Endodermal cell (in vitro differentiated cells): ENCODE measurements at regions not wholly inside any gene's neighbourhood (a gene's known extent, or its start where the extent isn't known, plus 50 kb on each side); places are given as distances from the start of the nearest gene placed in this dataset.
A peak's percentile ranks its signal among the peaks of the same experiment; 100 is the strongest.

Experiments used
- DNase-seq: peaks from one replicate; pipeline ENCODE4 v3.0.0-alpha.2; 2017
- H3K27ac ChIP-seq: 2 replicates; pipeline ENCODE4 v1.5.1; 2013; ENCODE audit warnings: mild to moderate bottlenecking, low read depth, low read length, moderate library complexity
- H3K27me3 ChIP-seq: 2 replicates; pipeline ENCODE4 v1.6.1; 2013; ENCODE audit warnings: mild to moderate bottlenecking, low read length, moderate library complexity; ENCODE audit not compliant: insufficient read depth, control insufficient read depth, poor library complexity, severe bottlenecking
- H3K36me3 ChIP-seq: 2 replicates; pipeline ENCODE4 v1.7.0; 2013; ENCODE audit warnings: mild to moderate bottlenecking, low read length, moderate library complexity; ENCODE audit not compliant: control insufficient read depth, insufficient read depth
- H3K4me1 ChIP-seq: one replicate; pipeline ENCODE4 v1.7.0; 2013; ENCODE audit warnings: low read length; ENCODE audit not compliant: control insufficient read depth, insufficient read depth
- H3K4me3 ChIP-seq: 2 replicates; pipeline ENCODE4 v1.5.1; 2013; ENCODE audit warnings: mild to moderate bottlenecking, low read length, moderate library complexity
- H3K9ac ChIP-seq: 2 replicates; pipeline ENCODE4 v1.6.1; 2013; ENCODE audit warnings: mild to moderate bottlenecking, low read length, moderate library complexity; ENCODE audit not compliant: poor library complexity, severe bottlenecking; ENCODE audit errors: extremely low read depth
- H3K9me3 ChIP-seq: 2 replicates; pipeline ENCODE4 v1.6.1; 2013; ENCODE audit warnings: mild to moderate bottlenecking, low read length, moderate library complexity; ENCODE audit not compliant: control insufficient read depth
- H3K27ac Mint-ChIP-seq: 2 replicates; pipeline ENCODE4 v1.8.0; 2020; ENCODE audit warnings: mixed read lengths
- H3K27me3 Mint-ChIP-seq: 2 replicates; pipeline ENCODE4 v1.8.0; 2021; ENCODE audit warnings: mild to moderate bottlenecking, mixed read lengths; ENCODE audit not compliant: insufficient read depth
- H3K36me3 Mint-ChIP-seq: 2 replicates; pipeline ENCODE4 v1.8.0; 2020; ENCODE audit warnings: low read depth, mixed read lengths
- H3K4me1 Mint-ChIP-seq: 2 replicates; pipeline ENCODE4 v1.8.0; 2020; ENCODE audit warnings: mixed read lengths
- H3K4me3 Mint-ChIP-seq: 2 replicates; pipeline ENCODE4 v1.8.0; 2020; ENCODE audit warnings: mild to moderate bottlenecking, moderate library complexity, mixed read lengths
- H3K9me3 Mint-ChIP-seq: 2 replicates; pipeline ENCODE4 v1.8.0; 2020; ENCODE audit warnings: mild to moderate bottlenecking, mixed read lengths
- WGBS, 2 experiments: methylation state at CpG; one replicate each; pipeline versions ENCODE4 v1.1.5 to v1.1.7; 2013; ENCODE audit warnings: missing lambda C conversion rate in 2 of 2, mixed read lengths in 1 of 2; ENCODE audit not compliant: insufficient coverage in 1 of 2, insufficient read length in 1 of 2; 5-methylcytosine and 5-hydroxymethylcytosine counted together
- TF ChIP-seq, protein P1 (sequence below): fragments of 200-600 bp; sonication (generic); conservative IDR thresholded peaks from 2 replicates; pipeline ENCODE4 v1.5.0; 2021; ENCODE audit warnings: antibody characterized with exemption, mild to moderate bottlenecking

DNA sequence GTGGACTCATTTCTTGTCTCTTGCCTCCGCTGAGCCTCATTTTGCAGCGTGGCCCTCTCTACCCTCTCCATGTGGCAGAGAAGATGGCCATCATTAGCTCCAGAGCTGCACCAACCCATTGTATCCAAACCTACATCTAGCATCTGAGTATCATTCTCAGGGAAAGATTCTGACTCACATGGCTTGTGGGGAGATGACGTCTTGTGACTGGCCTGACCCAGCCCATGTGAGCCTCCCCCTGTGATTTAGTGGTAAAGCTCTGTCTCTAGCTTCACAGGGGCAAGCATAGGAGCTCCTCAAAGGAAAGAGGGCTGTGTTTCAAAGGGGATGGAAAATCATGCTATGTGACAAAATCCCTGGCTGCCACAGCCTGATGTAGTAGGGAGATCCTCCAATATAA, 87.4 kb upstream of the RBMS1 start:
- Mint-ChIP-seq H3K4me3 (no peak overlapping the region), H3K27me3 (no peaks in the 10 kb centered on the region), H3K9me3 (peaks cover 8% of the 10 kb centered on the region), H3K4me1 (peaks cover 35% of the 10 kb centered on the region), H3K27ac (no peak overlapping the region), H3K36me3 (no peaks in the 10 kb centered on the region)
- peaks cover 11% of the 10 kb centered on the region for H3K9me3 ChIP-seq
- TF ChIP-seq, protein P1, sequence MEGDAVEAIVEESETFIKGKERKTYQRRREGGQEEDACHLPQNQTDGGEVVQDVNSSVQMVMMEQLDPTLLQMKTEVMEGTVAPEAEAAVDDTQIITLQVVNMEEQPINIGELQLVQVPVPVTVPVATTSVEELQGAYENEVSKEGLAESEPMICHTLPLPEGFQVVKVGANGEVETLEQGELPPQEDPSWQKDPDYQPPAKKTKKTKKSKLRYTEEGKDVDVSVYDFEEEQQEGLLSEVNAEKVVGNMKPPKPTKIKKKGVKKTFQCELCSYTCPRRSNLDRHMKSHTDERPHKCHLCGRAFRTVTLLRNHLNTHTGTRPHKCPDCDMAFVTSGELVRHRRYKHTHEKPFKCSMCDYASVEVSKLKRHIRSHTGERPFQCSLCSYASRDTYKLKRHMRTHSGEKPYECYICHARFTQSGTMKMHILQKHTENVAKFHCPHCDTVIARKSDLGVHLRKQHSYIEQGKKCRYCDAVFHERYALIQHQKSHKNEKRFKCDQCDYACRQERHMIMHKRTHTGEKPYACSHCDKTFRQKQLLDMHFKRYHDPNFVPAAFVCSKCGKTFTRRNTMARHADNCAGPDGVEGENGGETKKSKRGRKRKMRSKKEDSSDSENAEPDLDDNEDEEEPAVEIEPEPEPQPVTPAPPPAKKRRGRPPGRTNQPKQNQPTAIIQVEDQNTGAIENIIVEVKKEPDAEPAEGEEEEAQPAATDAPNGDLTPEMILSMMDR, result no peak
- H3K4me1 ChIP-seq, result peaks cover 17% of the 10 kb centered on the region
- no peak for DNase-seq
- WGBS, 2 experiments, result 89 to 94% methylated on average over 3 of the region's 3 CpGs
- H3K4me3 ChIP-seq, result no peak overlapping the region
- H3K9ac ChIP-seq, result no peak overlapping the region
- no peaks in the 10 kb centered on the region for H3K27me3 ChIP-seq
- H3K36me3 ChIP-seq, result no peaks in the 10 kb centered on the region
- no peak overlapping the region for H3K27ac ChIP-seq

DNA sequence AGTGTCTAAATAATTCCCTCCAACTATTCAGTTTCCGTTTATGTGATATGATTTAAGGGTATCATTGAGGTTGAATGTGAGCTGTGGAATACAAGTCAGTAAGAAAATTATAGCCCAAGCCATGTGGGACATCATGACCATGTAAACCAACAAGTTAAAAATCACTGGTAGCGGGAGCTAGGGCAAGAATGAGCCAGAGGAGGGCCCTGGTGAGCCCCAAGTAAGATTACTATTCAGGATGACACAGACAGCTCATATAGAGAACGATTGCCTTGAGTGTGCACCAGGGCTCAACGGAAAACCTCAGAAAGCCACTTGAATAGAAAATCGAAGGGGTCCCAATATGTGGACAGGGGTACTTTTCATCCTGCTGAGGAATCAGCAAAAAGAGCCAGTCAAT, 87.8 kb upstream of the RBMS1 start:
- peak; percentile 66 for DNase-seq
- no peak overlapping the region for H3K27ac Mint-ChIP-seq
- H3K9ac ChIP-seq, result no peak overlapping the region

DNA sequence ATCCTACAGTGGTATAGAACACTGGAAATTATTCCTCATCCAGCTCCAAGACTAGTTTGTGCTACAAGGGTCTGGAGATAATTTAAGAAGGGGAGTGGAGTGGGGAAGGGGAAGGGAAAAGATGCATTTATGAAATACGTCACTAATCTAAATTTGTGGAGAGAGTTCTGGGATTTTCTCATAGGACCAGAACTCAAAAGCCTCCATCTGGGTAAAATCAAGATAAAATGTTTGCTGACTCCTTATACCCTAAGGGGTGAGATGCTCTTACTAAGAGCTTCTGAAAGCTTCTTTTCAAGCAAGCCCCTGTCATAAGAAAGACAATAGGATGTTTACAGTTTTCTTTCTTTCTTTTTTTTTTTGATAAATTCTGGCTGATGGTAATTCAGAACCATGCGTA, 88.5 kb upstream of the RBMS1 start:
- H3K27me3 ChIP-seq, result no peaks in the 10 kb centered on the region
- H3K27ac Mint-ChIP-seq, result no peak overlapping the region
- DNase-seq, result no peak
- H3K36me3 Mint-ChIP-seq, result no peaks in the 10 kb centered on the region
- H3K4me3 Mint-ChIP-seq, result no peak overlapping the region
- no peak overlapping the region for H3K9ac ChIP-seq
- WGBS, 2 experiments, result 83 to 90% methylated on average over 1 to 2 of the region's 2 CpGs
- no peaks in the 10 kb centered on the region for H3K27me3 Mint-ChIP-seq
- H3K4me3 ChIP-seq, result no peak overlapping the region
- H3K4me1 ChIP-seq, result peaks cover 19% of the 10 kb centered on the region
- H3K4me1 Mint-ChIP-seq, result peaks cover 43% of the 10 kb centered on the region
- no peaks in the 10 kb centered on the region for H3K36me3 ChIP-seq
- peaks cover 8% of the 10 kb centered on the region for H3K9me3 Mint-ChIP-seq
- peaks cover 11% of the 10 kb centered on the region for H3K9me3 ChIP-seq
- no peak overlapping the region for H3K27ac ChIP-seq
- TF ChIP-seq, protein P1, result no peak

More for the DNA sequence above, 87.8 kb upstream of the RBMS1 start:
- H3K36me3 Mint-ChIP-seq, result no peaks in the 10 kb centered on the region
- Histone ChIP-seq H3K9me3 (peaks cover 11% of the 10 kb centered on the region), H3K4me3 (no peak overlapping the region), H3K27me3 (no peaks in the 10 kb centered on the region), H3K27ac (no peak overlapping the region), H3K36me3 (no peaks in the 10 kb centered on the region), H3K4me1 (peaks cover 19% of the 10 kb centered on the region)
- H3K4me3 Mint-ChIP-seq, result no peak overlapping the region
- TF ChIP-seq, protein P1, result peak; percentile 77
- peaks cover 38% of the 10 kb centered on the region for H3K4me1 Mint-ChIP-seq
- H3K27me3 Mint-ChIP-seq, result no peaks in the 10 kb centered on the region
- H3K9me3 Mint-ChIP-seq, result peaks cover 8% of the 10 kb centered on the region
- 71% methylated on average over 4 to 5 of the region's 5 CpGs for WGBS, 2 experiments
